ENCODE measurements at regions not wholly inside any gene's neighbourhood (a gene's known extent, or its start where the extent isn't known, plus 50 kb on each side); places are given as distances from the start of the nearest gene placed in this dataset.
"Not testable (repeated sequence)": the region's sequence is repeated elsewhere in the genome, so short reads cannot be mapped to it uniquely, and the experiment has no call there.

DNA sequence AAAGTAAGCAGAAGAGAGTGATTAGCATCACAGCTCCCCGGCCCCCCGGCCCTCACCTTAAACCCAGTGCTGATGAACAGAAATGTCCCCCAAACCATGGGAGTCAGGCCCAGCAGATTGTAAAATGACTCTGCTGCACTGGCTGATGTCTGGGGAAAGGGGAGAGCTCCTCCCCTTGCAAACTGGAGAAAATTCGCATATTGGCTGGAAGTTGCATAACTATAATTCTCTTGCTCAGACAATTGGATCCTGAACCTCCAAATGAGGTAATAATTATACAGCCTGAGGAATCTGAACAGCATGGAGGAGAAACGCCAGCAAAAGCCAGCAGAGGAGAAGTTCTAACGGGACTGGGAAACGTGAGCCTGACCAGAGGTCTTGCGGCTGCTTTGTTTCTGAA, 109.7 kb downstream of the C16orf95 start:
- DNase-seq (ENCODE audit: low read depth): no peak

DNA sequence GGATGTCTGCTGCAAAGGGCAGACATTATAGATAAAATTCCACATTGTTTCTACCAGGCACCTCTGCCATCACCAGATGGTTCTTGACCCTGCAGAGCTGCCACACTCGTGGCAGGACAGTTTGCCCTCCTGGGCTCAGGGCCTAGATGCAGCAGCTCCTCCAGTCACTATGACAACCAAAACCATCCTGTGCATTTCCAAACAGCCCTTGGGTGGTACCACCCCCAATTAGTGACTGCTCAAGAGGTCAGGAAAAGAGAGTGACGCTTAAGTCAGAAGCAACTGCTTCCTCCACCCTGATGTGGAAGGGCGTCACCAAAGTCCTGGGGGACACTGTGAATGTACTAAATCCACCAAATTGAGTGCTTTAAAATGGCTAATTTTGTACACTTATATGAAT, 109.2 kb downstream of the C16orf95 start:
- DNase-seq (ENCODE audit: low read depth): no peak

DNA sequence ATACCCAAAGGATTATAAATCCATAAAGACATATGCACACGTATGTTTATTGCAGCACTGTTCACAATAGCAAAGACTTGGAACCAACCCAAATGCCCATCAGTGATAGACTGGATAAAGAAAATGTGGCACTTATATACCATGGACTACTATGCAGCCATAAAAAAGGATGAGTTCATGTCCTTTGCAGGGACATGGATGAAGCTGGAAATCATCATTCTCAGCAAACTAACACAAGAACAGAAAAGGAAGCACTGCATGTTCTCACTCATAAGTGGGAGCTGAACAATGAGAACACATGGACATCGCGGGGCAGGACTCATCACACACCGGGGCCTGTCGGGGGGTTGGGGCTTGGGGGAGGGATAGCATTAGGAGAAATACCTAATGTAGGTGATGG, 108.2 kb downstream of the C16orf95 start:
- DNase-seq (ENCODE audit: low read depth): not testable (repeated sequence)

DNA sequence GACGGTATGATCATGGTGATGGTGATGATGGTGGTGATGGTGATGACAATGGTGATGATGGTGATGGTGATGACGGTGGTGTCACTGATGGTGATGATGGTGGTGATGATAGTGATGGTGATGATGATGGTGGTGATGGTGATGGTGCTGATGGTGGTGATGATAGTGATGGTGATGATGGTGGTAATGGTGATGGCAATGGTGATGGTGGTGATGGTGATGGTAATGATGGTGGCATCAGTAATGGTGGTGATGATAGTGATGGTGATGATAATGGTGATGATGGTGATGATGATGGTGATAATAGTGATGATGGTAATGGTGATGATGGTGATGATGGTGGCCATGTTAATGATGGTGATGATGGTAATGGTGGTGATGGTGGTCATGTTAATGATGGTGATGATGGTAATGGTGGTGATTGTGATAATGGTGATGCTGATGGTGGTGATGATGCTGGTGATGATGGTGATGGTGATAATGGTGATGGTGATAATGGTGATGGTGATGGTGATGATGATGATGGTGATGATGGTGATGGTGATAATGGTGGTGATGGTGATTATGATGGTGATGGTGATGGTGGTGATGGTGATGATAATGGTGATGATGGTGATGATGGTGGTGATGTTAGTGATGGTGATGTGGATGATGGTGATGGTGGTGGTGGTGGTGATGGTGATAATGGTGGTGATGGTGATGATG, 107.2 kb downstream of the C16orf95 start:
- DNase-seq (ENCODE audit: low read depth): no peak

DNA sequence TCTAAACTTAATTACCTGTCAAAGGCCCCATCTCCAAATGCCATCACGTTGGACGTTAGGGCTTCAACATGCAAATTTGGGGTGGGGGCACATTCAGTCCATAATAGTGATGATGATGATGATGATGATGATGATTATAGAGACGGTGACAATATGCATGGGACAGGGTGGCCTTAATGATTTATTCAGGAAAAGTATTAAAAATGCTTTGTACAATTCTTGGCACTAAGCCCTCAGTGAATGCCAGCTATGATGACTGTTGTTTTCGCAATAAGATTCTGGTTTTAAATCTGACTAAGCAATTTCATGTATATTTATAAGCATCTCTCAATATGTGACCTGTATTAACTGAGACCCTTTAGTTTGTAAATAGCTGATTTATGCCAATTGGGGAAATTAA, 106.3 kb downstream of the C16orf95 start:
- DNase-seq (ENCODE audit: low read depth): no peak

DNA sequence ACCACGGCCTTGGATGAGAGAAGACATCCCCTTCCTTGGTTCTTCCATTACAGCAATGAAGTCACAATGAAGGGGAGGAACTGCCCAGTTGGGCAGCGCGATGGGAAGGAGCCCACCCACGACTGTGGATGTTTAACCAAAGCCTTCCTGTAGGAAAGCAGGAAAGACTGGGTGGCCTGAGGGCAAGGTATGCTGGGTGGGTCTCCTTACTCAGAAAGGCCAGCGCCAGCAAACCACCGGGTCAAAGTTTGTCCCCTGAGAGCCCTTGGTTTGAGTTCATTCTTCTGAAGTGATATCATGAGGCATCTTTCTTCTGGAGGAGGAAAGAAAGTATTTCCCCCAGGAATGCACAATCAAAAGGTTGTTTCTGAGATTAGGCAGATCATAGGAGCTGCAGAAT, 105.2 kb downstream of the C16orf95 start:
- no peak for DNase-seq (ENCODE audit: low read depth)

DNA sequence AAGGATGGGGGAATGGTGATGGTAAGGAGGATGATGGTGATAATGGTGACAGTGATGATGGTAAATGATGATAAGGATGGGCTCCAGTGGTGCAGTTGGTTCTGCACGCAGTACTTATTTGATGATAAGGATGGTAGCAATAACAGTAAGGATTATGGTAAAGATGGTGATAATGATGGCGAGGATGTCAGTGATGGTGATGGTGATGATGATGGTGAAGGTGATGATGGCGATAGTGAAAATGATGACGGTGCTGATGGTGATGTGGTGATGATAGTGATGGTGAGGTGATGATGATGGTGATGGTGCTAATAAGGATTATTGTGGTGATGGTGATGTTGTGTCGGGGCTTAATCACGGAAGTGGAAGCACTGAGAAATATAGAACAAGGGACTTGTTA, 103.7 kb downstream of the C16orf95 start:
- no peak for DNase-seq (ENCODE audit: low read depth)

DNA sequence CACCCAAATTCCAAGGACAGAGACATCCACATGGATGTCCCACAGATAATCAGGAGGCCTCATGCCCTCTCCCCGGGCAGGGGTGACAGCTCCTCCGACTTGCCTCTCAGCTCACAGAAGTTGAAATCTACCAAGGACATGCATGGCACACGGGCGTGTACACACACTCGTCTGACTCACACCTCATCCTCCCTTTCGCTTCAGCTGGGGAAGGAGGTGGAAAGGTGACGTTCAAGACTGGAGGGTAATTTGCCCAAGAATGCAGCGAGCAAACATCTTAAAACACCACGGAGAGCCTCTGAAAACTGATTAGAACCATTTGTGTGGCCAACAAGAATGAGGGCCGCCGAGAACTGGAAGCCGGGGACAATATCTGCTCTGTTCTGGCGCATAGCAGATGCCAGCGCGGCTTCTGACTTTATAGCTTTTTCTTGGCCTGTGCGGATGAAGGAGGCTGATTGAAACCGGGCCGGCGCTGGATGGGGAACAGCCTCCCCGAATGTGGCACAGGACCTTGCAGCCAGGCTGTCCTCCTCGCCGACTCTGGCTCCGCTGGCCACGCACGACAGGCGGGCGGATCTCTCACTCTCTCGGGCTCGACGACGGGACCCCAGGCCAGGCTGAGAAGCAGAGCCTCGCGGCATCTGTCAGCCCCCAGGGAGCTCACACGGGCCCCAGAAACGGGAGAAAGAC, 100.9 kb downstream of the C16orf95 start:
- DNase-seq (ENCODE audit: low read depth): no peak

DNA sequence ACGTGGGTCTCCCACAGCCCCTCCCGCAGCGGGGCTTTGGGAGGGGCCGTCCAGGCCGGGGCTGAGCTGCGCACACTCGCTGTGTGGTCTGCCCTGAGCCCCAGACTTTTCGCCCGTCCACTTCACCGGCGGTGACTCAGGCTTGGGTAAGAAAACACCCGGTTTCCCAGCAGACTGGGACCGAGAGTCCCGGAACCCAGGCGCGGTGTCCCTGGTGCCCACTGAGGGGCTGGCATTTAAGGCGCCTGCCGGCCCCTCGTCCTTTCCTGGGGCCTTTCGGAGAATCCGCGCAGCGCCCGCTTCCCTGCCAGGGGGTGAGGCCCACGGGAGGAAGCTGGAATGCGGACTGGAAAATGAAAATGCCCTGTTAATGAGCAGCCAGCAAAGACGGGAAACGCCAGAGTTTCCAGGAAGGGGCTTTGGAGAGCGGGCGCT, 100.3 kb downstream of the C16orf95 start:
- no peak for DNase-seq (ENCODE audit: low read depth)

DNA sequence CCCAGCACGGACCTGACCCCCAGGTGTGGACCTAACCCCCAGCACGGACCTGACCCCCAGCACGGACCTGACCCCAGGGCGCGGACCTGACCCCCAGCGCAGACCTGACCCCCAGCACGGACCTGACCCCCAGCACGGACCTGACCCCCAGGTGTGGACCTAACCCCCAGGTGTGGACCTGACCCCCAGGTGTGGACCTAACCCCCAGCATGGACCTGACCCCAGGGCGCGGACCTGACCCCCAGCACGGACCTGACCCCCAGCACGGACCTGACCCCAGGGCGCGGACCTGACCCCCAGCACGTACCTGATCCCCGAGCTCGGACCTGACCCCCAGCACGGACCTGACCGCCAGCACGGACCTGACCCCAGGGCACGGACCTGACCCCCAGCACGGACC, 99.4 kb downstream of the C16orf95 start:
- DNase-seq (ENCODE audit: low read depth): not testable (repeated sequence)

DNA sequence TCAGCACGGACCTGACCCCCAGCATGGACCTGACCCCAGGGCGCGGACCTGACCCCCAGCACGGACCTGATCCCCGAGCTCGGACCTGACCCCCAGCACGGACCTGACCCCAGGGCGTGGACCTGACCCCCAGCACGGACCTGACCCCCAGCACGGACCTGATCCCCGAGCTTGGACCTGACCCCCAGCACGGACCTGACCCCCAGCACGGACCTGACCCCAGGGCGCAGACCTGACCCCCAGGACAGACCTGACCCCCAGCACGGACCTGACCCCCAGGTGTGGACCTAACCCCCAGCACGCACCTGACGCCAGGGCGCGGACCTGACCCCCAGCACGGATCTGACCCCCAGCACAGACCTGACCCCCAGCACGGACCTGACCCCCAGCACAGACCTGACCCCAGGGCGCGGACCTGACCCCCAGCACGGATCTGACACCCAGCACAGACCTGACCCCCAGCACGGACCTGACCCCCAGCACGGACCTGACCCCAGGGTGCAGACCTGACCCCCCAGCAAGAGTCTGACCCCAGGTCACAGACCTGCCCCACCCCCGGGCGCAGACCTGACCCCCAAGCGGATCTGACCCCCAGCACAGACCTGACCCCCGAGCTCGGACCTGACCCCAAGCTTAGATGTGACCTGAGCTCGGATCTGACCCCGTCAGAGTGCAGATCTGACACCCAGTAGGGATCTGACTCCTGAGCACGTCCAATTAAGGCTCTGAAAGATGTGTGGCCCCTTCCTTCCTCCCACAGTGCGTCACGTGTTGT, 98.7 kb downstream of the C16orf95 start:
- DNase-seq (ENCODE audit: low read depth): no peak

DNA sequence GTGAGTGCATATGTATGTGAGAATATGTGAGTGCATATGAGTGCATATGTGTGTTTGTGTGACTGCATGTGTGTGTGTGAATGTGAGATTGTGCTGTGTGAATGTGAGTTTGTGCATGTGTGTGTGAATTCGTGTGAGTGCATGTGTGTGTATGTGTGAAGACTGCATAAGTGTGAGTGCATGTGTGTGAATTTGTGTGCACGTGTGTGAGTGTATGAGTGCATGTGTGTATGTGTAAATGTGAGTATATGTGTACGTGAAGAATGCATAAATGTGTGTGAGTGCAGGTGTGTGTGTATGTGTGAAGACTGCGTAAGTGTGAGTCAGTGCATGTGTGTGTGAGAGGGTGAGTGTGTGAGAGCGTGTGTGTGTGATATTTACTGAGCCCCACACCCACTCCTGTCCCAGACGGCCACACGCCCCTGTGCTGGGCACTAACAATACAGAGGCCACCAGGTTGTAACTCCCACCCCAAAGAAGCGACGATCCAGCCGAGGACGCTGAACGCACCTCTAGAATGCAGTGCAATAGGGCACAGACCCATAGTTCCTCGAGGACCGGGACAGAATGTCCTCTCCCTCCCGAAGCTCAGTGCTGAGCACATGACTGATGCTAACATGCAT, 97.8 kb downstream of the C16orf95 start:
- no peak for DNase-seq (ENCODE audit: low read depth)

DNA sequence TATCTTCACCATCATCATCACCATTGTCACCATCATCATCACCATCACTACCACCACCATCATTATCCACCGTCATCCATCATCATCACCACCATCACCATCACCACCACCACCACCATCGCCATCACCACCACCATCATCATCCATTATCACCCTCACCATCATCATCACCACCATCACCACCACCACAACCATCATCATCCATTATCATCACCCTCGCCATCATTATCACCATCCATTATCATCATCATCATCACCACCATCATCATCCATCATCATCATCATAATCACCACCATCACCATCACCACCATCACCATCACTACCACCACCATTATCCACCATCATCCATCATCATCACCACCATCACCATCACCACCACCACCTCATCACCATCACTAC, 95.6 kb downstream of the C16orf95 start:
- DNase-seq (ENCODE audit: low read depth): no peak

DNA sequence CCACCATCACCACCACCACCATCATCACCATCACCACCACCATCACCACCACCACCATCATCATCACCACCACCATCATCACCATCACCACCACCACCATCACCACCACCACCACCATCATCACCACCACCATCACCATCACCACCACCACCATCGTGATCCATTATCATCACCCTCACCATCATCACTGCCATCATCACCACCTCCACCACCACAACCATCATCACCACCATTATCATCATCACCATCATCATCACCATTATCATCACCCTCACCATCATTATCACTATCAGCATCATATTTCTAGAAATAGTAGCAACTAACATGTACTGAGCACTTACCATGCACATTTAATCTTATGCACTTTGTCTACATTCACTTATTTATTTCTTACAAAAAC, 94.9 kb downstream of the C16orf95 start:
- DNase-seq (ENCODE audit: low read depth): no peak

DNA sequence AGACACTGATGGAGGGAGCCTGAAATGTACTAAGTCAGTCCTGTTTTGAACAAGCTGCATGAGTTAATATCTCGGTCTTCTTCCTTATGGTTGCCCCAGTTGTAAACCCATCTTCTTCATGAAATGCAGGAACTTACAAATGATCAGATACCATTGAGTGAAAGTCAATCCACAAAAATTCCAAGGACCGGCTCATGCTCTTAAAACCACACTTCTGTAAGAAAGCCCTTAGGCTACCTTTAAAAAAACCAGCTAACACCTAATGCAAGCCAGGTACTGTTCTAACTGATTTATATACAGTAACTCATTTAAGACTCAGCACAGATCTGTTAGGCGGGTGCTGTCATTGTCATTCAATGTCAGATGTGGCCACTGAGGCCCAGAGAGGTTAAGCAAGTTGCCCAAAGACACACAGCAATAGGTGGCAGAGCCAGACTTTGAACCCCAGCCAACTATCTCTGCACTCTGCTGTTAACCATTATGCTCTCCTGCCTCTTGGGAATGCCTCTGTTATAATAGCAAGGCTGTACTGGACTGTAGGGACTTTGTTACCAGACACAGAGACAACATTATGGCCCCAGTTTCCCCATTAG, 93.4 kb downstream of the C16orf95 start:
- no peak for DNase-seq (ENCODE audit: low read depth)

DNA sequence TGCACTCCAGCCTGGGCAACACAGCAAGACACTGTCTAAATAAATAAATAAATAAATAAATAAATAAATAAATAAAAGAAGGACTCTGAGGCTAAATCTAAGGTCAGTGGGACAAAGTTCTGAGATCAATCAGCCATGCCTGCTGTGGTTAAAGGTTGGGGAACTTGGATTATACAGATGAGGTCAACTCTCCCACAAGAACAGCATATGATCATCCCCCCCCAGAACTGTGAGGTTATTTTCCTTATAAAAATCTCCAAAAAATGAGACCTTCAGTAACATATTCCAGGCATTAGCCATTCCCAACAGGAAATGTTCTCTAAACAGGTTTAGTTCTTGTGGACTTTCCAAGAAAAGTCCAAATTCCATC, 90.3 kb downstream of the C16orf95 start:
- DNase-seq (ENCODE audit: low read depth): no peak

DNA sequence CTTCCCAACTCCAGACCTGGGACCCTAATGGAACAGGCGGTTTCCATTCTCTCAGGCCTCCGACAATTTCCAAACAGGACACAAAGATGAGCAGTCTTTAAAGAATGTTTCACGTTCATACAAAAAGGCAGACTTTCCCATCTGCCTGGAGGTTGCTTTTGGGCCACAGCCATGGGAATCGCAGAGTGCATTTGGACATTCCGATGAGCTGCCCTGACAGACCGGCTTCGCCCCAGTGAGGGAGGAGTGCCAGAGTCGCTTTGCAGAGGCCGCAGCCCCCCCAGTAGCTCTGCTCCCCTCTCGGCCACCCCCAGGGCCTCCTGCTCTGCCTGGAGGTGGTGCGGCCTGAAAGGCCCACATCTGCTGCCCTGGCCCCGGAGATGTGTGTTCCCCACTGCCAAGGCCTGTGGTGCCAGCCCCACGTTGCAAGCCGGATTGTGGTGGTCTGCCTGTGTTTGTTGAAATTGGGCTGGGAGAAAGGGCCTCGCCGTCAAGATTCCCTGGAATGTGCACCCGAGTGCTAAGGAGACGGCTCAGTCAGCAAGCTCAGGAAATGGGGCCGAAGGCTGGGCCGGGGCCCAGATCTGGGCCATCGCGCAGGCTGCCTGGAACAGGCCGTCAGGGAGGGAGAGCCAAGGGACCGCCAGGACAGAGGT, 89.8 kb downstream of the C16orf95 start:
- no peak for DNase-seq (ENCODE audit: low read depth)

DNA sequence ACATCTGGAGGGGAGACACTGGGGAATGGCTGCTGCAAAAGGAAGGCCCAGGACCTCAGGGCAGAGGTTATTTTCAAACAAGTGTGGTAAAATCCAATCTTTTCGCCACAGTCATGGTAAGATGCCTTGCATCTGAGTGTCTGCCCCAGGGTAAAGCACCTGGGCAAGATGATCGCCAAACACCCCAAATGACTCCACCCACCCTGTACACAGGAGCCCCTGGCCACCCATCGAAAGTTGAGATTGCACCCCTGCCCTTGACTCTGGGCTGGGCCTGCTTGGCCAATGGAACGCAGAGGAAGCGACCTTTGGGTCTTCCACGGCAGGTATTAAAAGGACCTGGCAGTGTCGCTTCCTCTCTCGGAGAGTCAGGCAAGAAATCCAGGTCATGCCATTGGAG, 88.8 kb downstream of the C16orf95 start:
- DNase-seq (ENCODE audit: low read depth): no peak

DNA sequence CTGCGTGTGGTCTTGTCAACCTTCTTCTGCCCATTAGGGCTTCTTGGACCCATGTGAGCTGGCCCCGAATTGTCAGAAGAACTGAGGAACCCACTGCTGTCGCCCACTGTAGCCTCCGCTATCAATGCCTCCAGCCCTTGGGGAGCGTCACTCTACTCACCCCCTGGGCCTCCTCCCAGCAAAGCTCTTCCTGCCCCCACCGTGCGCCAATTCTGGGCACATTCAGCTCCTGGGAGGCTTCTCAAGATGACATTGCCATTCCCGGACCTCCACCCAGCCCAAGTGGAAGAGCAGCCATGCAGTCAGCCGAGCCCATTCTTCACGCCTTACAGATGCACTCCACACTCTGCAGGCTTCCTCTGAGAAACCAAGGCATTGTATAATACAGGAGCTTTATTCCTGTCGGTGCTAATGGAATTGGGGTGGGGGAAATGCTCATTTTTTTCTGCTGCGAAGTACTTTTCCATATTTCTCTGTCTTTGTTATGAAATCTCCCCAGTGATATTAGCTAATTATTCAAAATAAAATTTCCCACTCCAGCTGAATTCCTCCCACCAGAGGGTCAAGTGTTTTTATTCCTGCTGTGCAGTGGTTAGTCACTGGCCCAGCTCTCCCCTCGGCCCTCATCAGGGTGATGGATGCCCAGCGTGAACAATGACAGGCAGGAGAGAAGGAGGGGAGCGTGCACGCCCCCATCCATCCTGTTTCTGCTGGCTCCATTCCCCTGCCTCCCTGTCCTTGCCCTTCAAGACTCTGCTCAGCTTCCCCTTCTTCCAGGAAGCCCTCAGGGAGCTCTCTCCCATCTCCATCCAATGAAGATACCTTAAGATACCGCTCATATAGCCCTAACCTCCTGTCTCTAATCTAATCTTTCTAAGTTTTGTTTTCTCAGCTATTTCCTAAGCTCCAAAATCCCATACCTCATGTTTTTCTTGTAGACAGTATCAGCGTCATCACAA, 87.7 kb downstream of the C16orf95 start:
- no peak for DNase-seq (ENCODE audit: low read depth)

DNA sequence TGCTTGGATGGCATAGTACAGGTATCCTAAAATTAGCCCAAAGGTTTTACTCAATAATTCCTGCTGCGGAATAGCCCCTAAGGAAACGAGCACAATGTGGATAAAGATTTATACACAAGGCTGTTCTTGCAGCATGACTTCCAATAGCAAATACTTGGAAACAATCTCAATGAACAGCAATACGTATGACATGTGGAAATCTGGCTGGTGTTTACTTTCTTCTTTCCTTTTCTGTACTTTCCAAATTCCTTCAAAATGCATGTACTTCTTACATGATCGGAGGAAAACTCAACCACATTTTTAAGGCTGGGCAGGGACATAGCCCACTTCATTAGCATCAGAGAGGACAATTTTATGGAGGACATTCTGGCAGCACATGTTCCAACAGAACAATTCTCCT, 86.6 kb downstream of the C16orf95 start:
- DNase-seq (ENCODE audit: low read depth): no peak

DNA sequence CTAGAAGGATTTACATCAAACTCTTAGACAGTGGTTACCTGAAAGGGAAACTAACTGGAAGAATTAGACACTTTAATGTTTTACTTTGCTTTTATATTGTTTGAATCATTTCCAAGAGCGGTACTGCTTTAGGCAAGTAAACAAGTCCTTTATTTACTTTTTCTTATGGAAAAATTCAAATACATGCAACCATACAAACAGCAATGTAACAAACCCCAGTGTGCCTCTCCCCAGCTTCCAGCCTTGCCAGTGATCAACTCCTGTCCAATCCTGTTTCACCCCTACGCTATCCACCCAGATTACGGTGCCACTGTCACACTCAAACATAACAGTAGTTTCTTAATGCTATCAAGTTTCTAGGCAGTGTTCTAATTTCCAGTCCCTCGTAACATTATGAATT, 85.9 kb downstream of the C16orf95 start:
- no peak for DNase-seq (ENCODE audit: low read depth)
